Colonic mucosa (tissue), 4 donors: ENCODE measurements at regions not wholly inside any gene's neighbourhood (a gene's known extent, or its start where the extent isn't known, plus 50 kb on each side); places are given as distances from the start of the nearest gene placed in this dataset.

Experiments
- DNase-seq: peaks from one replicate; pipeline ENCODE4 v3.0.0-alpha.2; 2020
- H3K27ac ChIP-seq: fragments of 200-600 bp; one replicate; pipeline ENCODE4 v1.8.0; 2021
- H3K27me3 ChIP-seq: fragments of 200-600 bp; one replicate; pipeline ENCODE4 v1.8.0; 2021
- H3K36me3 ChIP-seq: fragments of 200-600 bp; one replicate; pipeline ENCODE4 v1.8.0; 2021
- H3K4me1 ChIP-seq: fragments of 200-600 bp; one replicate; pipeline ENCODE4 v1.8.0; 2021; ENCODE audit warnings: mild to moderate bottlenecking
- H3K4me3 ChIP-seq: fragments of 200-600 bp; one replicate; pipeline ENCODE4 v1.8.0; 2021
- H3K9ac ChIP-seq, 2 donors: one replicate each; pipeline ENCODE4 v1.7.0; 2013; ENCODE audit warnings: control low read depth in 2 of 2, low read depth in 2 of 2, low read length in 2 of 2
- H3K9me3 ChIP-seq: fragments of 200-600 bp; one replicate; pipeline ENCODE4 v1.8.0; 2021
- intact Hi-C: fragments of 100-400 bp; cut with DNase I; formaldehyde crosslinking; loops from one replicate; pipeline ENCODE4 v1.14.1; 2022
- TF ChIP-seq, protein P1 (sequence below): fragments of 200-600 bp; IDR thresholded peaks from one replicate; pipeline ENCODE4 v1.8.0; 2022; ENCODE audit warnings: antibody characterized with exemption, mild to moderate bottlenecking
- donor health status: healthy.
- donor health status: DM: no; HTN: no; CAD: no.
- donor health status: DM: no; HTN: no; CAD: no.

DNA sequence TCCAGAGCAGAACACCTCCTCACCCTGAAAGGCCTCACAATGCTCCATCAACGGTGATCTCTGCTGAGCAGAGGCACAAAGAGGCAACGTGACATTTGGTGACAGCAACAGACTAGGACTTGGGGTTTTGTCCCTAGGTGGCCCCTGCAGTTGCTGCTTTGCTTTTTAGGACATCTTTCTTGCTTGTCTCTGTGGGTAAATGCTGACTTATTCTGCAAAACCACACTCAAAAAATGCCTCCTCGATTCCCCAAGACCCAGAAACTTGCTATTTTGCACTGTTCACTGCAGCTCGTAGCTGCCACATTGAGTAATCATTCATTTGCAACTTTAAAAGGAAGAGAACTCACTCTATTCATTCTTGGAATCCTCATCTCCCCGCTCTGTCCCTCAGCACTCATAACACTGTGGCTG, 209.9 kb downstream of the LY86 start:
- no peaks in the 10 kb centered on the region for H3K9me3 ChIP-seq
- TF ChIP-seq, protein P1, sequence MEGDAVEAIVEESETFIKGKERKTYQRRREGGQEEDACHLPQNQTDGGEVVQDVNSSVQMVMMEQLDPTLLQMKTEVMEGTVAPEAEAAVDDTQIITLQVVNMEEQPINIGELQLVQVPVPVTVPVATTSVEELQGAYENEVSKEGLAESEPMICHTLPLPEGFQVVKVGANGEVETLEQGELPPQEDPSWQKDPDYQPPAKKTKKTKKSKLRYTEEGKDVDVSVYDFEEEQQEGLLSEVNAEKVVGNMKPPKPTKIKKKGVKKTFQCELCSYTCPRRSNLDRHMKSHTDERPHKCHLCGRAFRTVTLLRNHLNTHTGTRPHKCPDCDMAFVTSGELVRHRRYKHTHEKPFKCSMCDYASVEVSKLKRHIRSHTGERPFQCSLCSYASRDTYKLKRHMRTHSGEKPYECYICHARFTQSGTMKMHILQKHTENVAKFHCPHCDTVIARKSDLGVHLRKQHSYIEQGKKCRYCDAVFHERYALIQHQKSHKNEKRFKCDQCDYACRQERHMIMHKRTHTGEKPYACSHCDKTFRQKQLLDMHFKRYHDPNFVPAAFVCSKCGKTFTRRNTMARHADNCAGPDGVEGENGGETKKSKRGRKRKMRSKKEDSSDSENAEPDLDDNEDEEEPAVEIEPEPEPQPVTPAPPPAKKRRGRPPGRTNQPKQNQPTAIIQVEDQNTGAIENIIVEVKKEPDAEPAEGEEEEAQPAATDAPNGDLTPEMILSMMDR = no peak
- no peaks in the 10 kb centered on the region for H3K27me3 ChIP-seq
- H3K4me3 ChIP-seq = no peak overlapping the region
- no peak overlapping the region for H3K9ac ChIP-seq
- no peak for DNase-seq
- intact Hi-C loops = no loop called here
- no peaks in the 10 kb centered on the region for H3K36me3 ChIP-seq
- no peak overlapping the region for H3K27ac ChIP-seq
- no peaks in the 10 kb centered on the region for H3K4me1 ChIP-seq

GRCh38 chr6:6801005-6801335, 212.4 kb downstream of the LY86 start:
- Histone ChIP-seq H3K4me1 (no peaks in the 10 kb centered on the region), H3K27ac (no peak overlapping the region)

GRCh38 chr6:6801635-6802218, 213.2 kb downstream of the LY86 start:
- no peaks in the 10 kb centered on the region for H3K9me3 ChIP-seq
- no peaks in the 10 kb centered on the region for H3K4me1 ChIP-seq
- no peaks in the 10 kb centered on the region for H3K27me3 ChIP-seq
- H3K9ac ChIP-seq = no peak overlapping the region
- no peak overlapping the region for H3K27ac ChIP-seq
- H3K36me3 ChIP-seq = no peaks in the 10 kb centered on the region
- intact Hi-C loops = no loop called here
- TF ChIP-seq, protein P1 = no peak
- peak; percentile 12 for DNase-seq
- H3K4me3 ChIP-seq = no peak overlapping the region

More at GRCh38 chr6:6801005-6801335, 212.4 kb downstream of the LY86 start:
- H3K9ac ChIP-seq = no peak overlapping the region
- DNase-seq = no peak
- no peak overlapping the region for H3K4me3 ChIP-seq
- H3K27me3 ChIP-seq = no peaks in the 10 kb centered on the region
- intact Hi-C loops = no loop called here
- TF ChIP-seq, protein P1 = no peak
- H3K9me3 ChIP-seq = no peaks in the 10 kb centered on the region
- H3K36me3 ChIP-seq = no peaks in the 10 kb centered on the region

DNA sequence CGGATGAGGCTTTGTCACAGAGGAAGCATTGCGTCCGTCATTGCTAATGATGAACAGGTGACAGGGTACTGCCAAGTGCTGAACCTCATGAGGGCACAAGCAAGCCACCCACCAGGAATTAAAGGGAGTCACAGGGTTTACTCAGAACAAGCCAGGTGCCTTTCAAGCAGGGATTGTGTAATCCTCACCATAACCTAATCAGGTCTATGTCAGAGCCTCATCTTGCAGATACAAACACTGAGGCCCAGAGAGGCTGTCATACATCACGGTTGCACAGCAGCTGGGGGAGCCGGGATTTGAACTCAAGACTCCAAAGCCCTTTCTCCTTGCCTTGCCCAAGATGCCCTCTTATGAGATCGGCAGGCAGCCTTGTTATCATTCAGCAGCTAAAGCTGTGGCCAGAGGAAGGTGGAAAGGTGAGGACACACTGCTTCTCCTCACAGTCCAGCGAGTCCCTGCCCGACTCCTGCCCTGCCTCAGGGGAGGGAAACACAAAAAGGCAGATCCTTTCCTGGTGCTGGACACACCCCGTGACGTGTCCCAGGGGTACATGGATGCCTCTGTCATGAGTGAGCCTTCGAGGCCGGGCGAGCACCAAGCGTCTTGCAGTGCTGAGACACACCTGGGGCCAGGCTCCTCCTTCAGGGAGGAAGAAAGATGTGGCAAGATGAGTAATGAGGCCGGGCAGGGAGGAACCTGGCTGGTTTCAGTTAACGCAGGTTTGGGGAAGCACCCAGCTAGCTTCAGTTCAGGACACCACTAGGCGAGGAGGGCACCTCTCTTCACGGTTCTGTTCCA, 214.9 kb downstream of the LY86 start:
- Histone ChIP-seq H3K36me3 (no peaks in the 10 kb centered on the region), H3K9me3 (no peaks in the 10 kb centered on the region), H3K27ac (no peak overlapping the region), H3K4me3 (no peak overlapping the region), H3K4me1 (no peaks in the 10 kb centered on the region), H3K9ac (no peak overlapping the region), H3K27me3 (no peaks in the 10 kb centered on the region)
- TF ChIP-seq, protein P1 = no peak
- peak; percentile 71 for DNase-seq
- intact Hi-C loops = no loop called here

- no peak for DNase-seq
- Histone ChIP-seq H3K4me3 (no peak overlapping the region), H3K4me1 (no peaks in the 10 kb centered on the region), H3K9ac (no peak overlapping the region), H3K36me3 (no peaks in the 10 kb centered on the region), H3K27me3 (no peaks in the 10 kb centered on the region), H3K27ac (no peak overlapping the region), H3K9me3 (no peaks in the 10 kb centered on the region)
- TF ChIP-seq, protein P1 = no peak
- intact Hi-C loops = no loop called here
Observed at GRCh38 chr6:6804843-6805615, 216.5 kb downstream of the LY86 start.
